C1 segment of cervical spinal cord (tissue), 14 donors: ENCODE measurements at regions not wholly inside any gene's neighbourhood (a gene's known extent, or its start where the extent isn't known, plus 50 kb on each side); places are given as distances from the start of the nearest gene placed in this dataset.
"Not testable (repeated sequence)": the region's sequence is repeated elsewhere in the genome, so short reads cannot be mapped to it uniquely, and the experiment has no call there.

Experiments
- DNase-seq, 14 donors: peaks; one replicate each; lab custom pipeline; 2025; lab: John Stamatoyannopoulos, UW

DNA sequence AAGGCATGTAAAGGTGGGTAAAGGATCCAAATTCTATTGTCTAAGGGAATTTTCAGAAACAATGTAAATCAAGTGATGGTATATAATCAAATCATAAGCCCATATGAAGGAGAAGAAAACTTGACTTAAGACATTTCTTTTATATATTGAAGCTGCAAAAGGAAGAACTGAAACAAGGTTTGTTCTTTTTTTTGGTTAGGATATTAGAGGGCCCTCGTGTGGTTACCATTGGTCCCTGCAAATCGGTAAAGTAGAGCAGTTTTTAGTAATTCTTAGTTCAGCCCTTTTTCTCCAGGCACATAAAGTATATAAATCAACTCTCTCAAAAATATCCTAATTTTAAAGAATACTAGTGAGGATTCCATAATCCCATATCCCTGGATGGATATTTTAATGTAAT lies 105.6 kb upstream of the STK17B start:
- DNase-seq = no peak

DNA sequence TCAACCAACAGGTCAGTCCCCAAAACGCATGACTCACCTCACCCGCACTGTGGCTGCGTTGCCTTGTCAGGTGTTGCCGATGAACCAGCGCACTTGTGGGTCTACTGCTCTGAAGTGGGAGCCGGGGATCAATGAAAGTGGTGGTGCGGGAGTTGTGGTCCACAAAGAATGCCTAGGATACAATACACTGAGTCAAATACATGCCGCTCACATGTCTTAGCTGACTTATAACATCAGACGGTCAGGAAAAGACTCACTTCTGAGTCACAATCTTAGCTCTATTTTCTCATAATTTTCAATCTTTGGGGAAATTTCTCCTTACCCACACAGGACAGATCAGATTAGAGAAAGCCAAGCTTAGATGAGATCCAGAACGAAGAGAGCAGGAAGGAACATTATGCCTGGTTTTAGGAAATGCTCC lies 107.1 kb upstream of the STK17B start:
- DNase-seq = no peak

- no peak for DNase-seq
These were observed 108.2 kb upstream of the STK17B start for GRCh38 chr2:196279541-196279940.

GRCh38 chr2:196284144-196284844 lies 112.9 kb upstream of the STK17B start:
- DNase-seq = no peak

DNA sequence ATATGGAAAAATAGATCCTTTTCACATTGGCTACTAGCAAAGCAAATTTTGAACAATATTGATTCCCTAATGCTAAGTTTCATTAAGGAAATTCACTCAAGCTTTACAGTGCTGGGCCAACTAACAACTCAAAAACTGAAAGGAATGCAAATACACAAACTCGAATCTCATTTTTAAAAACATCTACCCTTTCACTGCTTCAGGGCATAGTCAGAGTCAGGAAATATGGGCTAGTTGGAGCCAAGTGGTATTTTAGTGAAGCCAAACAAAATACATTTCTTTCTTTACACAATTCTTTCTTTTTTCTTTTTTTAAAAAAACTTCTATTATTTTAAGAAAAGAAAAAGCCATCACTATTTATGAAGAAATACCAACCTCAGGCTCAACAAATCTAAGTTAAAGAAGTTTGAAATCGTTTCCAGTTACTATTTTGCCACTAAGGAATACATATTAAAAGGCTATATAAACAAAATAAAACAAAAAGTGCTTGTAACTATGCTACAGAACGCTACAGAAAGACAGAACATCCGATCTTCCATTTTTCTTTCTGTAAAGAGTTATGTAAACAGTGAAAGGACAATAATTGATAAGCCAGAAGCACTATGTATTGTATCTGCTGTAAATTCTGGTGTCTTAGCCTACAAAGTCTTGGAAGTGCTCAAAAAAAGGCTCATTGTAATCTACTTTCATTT lies 113.6 kb upstream of the STK17B start:
- DNase-seq = no peak

- DNase-seq = no peak
These were observed 115.4 kb upstream of the STK17B start for GRCh38 chr2:196286821-196287220.

DNA sequence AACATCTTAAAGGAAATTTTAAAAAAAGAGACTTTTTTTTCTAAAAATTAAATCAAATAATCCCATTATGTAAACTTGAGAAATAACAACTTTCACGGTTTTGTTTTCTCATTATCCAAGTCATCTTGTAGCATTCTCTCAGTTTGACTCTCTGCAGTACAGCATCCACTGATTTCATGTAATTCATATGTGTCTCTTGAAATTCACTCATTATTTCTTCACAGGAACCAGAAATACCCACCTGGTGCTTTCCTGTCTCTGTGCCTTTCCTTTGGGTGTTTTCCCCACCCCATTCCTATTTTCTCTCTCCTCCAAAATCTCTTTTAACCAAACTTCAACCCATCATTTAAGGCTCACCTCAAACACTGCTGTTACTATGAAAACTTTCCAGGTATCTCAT lies 116.1 kb upstream of the STK17B start:
- DNase-seq = no peak

- no peak for DNase-seq
These were observed 116.7 kb upstream of the STK17B start for GRCh38 chr2:196288006-196288538.

DNA sequence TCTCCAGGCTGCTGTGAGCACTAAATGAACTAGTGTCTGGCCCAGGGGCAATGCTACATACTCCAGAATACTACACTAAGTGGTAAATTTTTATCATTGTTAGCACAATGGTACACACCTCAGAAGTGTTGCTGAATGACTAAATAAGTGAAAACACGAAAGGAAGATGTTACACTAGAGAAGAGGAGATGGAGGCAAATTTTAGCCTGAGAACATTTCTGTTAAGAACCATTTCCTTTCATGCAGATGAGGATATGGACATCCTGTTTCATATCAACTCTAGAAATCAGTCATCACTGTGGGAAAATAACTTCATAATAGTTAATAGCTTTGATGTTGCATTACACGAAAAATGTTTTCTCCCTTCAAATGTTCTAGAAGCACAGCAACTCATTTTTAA lies 117.6 kb upstream of the STK17B start:
- DNase-seq = no peak

DNA sequence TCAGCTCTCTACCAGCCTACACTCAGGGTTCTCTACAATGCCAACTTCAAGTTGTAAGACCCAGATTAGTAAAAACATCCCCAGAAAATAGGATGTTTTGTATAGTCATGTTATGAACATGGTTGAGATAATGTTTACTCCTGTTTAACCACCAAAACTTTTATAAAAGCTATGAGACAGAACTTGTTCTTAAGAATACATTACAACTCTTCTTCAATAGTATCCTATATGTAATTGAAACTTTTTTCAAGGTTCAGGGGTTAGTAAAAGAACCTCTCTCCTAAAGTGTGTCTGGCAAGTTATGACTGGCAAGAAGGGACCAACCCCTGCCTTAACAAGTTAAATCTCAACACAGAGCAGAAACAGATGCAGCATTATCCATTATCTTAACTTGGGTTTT lies 118.8 kb upstream of the STK17B start:
- no peak for DNase-seq

GRCh38 chr2:196290569-196290968 lies 119.2 kb upstream of the STK17B start:
- DNase-seq = no peak

- no peak for DNase-seq
These were observed 120.0 kb upstream of the STK17B start for GRCh38 chr2:196291426-196291825.

GRCh38 chr2:196291873-196292800 lies 120.8 kb upstream of the STK17B start:
- DNase-seq = peak in 1 of 14 donors; percentile 6

DNA sequence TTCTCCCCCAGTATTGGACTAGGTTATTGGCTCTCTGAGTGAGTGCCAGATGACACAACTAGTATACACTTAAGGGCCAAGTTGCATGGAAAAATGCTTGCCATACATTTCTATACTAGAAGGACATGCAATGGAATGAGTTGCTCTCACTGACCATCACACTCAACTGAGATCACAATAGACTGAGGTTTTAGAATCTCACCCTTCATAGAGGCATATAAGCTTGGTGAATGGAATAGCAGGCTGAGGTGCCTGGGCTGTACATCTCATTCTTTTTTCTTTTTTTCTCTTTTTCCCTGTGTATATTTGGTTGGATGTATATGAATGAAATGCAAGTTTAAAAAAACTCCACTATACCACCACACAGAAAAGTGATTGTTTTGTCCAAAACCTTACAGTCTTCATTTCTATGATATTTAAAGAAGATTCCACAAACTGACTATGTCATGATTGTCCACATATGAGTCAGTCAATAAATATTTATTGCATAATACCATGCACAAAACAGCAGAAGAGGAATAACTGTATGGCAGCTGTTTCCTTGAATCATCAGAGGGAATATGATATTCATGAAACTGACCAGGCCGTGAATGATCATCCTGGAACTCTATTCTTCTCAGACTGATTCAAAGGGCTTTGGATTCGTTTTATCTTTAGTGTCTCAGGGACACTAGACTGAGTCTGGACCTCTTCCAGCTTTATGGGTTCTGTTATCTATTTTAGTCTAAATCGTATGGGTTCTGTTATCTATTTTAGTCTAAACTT lies 122.6 kb upstream of the STK17B start:
- DNase-seq = no peak

- no peak for DNase-seq
These were observed 123.1 kb upstream of the STK17B start for GRCh38 chr2:196294516-196294909.

DNA sequence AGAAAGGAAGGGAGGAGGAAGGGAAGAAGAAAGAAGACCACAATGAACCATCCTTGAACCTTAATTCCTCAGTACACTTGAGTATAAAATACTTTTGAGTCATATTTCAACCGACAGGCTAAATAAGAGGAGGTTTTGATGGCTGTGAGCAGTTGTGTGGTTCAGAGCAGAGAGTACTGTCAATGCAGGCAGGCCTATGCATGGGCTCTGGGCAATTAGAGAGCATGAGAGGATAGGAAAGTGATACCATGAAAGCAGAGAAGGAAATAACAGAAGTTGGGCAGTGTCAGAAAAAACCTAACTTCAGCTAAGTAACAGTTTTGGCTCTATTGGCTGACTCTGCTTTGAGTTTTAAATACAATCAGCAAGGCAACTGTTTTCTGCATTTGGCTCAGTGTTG lies 123.6 kb upstream of the STK17B start:
- DNase-seq = no peak

GRCh38 chr2:196298106-196298723 lies 126.8 kb upstream of the STK17B start:
- DNase-seq = not testable (repeated sequence)

DNA sequence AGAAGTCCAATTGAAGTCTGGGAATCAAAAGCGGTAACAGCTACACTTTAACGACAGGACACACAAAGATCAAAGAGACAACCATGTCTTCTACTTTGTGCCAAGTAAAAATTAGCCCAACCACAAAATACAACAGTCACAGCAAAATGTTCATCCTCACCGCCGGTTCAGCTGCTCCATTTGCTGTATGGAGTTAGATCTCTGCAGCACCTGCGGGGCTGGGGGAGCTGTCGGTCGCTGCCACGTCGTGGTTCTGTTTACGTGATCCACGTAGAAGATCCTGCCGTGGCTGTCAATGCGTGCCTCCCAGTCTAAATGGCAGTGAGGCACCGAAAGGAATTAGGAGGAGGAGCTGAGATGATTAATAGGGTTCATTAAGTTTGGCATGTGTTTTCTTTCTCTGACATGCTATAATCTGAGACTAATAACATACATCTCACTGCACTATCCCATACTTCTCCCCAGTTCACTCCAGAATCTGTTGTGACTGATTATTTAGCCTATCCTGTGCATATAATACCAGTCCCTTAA lies 136.5 kb upstream of the STK17B start:
- DNase-seq = no peak

GRCh38 chr2:196309691-196310090 lies 138.3 kb upstream of the STK17B start:
- no peak for DNase-seq

DNA sequence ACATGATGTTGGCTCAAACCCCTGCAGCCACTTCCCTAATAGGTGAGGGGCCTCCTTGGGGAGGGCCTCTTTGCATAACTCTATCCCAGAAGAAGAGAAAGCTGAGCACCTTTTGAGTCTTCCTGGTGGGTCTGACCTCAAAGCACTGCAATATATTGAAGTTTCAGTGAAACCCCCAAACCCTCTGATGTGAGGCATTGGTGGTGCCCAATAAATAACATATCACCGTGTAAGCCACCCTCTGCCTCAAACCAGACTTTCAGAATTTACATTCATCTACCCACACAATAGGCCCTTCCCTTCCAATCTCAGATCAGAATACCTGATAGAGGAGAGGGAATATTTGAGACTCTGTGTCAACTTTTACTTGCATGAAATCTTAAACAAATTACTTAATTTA lies 142.8 kb upstream of the STK17B start:
- DNase-seq = no peak

GRCh38 chr2:196314780-196315179 lies 143.4 kb upstream of the STK17B start:
- DNase-seq = no peak
